ENCODE measurements at regions not wholly inside any gene's neighbourhood (a gene's known extent, or its start where the extent isn't known, plus 50 kb on each side); places are given as distances from the start of the nearest gene placed in this dataset.

GRCh38 chr7:47636433-47637175 lies 54.7 kb upstream of the TNS3 start:
- DNase-seq (ENCODE audit: low spot score), result no peak

GRCh38 chr7:47636081-47636432 lies 54.1 kb upstream of the TNS3 start:
- no peak for DNase-seq (ENCODE audit: low spot score)

- no peak for DNase-seq (ENCODE audit: low spot score)
Measured at GRCh38 chr7:47635091-47636080, 53.5 kb upstream of the TNS3 start.

- DNase-seq (ENCODE audit: low spot score), result no peak
Measured at GRCh38 chr7:47634273-47634672, 52.4 kb upstream of the TNS3 start.

GRCh38 chr7:47633134-47633533 lies 51.2 kb upstream of the TNS3 start:
- no peak for DNase-seq (ENCODE audit: low spot score)
